ENCODE measurements at regions not wholly inside any gene's neighbourhood (a gene's known extent, or its start where the extent isn't known, plus 50 kb on each side); places are given as distances from the start of the nearest gene placed in this dataset.

- H3K4ac ChIP-seq (ENCODE audit: low read length): no peak overlapping the region
- no peak overlapping the region for H2BK120ac ChIP-seq (ENCODE audit: low read depth, low read length)
- H2AFZ ChIP-seq (ENCODE audit: low read length): peak overlapping the region; percentile 43
- no peak overlapping the region for H3K14ac ChIP-seq (ENCODE audit: low read length)
- peaks cover 10 to 27% of the 10 kb centered on the region in 2 donors for H3K4me1 ChIP-seq (ENCODE audit: control insufficient read depth in 2 of 2, insufficient read depth in 1 of 2, low read depth in 1 of 2, low read length in 2 of 2)
- no peaks in the 10 kb centered on the region for H3K79me1 ChIP-seq (ENCODE audit: low read depth, low read length)
- H3K18ac ChIP-seq (ENCODE audit: low read length): no peak overlapping the region
- H4K91ac ChIP-seq (ENCODE audit: low read depth, low read length, poor library complexity): no peak overlapping the region
- H2BK5ac ChIP-seq (ENCODE audit: low read length): no peak overlapping the region
- no CpG with 5 or more reads among the region's 1 CpG for WGBS, 2 donors (ENCODE audit: extremely low coverage in 2 of 2, insufficient read length in 2 of 2, insufficient replicate concordance in 1 of 2)
- H2BK12ac ChIP-seq (ENCODE audit: low read length): no peak overlapping the region
- no peak overlapping the region for H3K23ac ChIP-seq (ENCODE audit: low read depth, low read length, poor library complexity)
- no peak overlapping the region for H4K8ac ChIP-seq (ENCODE audit: low read depth, low read length)
- H3K36me3 ChIP-seq (replicated peaks in 1 of 2; ENCODE audit: control insufficient read depth in 2 of 2, insufficient read depth in 2 of 2, low read length in 2 of 2): no peaks in the 10 kb centered on the region
- H2BK15ac ChIP-seq (ENCODE audit: low read length): no peak overlapping the region
- H3K9me3 ChIP-seq (replicated peaks in 1 of 2; ENCODE audit: control insufficient read depth in 2 of 2, insufficient read depth in 1 of 2, low read depth in 1 of 2, low read length in 2 of 2): no peaks in the 10 kb centered on the region
- H3K4me2 ChIP-seq (ENCODE audit: insufficient read depth, low read length, poor library complexity, severe bottlenecking): no peak overlapping the region
- no peak overlapping the region for H2AK5ac ChIP-seq (ENCODE audit: low read depth, low read length)
- no peak for DNase-seq (ENCODE audit: low spot score)
- no peak overlapping the region for H3K27ac ChIP-seq (replicated peaks; ENCODE audit: low read length)
- H3K27me3 ChIP-seq (ENCODE audit: control insufficient read depth in 3 of 3, insufficient read depth in 3 of 3, low read depth in 1 of 3, low read length in 3 of 3): no peaks in the 10 kb centered on the region
- no peak overlapping the region for H3K4me3 ChIP-seq (ENCODE audit: low read length in 2 of 2)
- H3K9ac ChIP-seq (ENCODE audit: low read depth, low read length, poor library complexity): no peak overlapping the region
Observed at GRCh38 chr9:23542927-23543326, 283.1 kb downstream of the ELAVL2 start.

DNA sequence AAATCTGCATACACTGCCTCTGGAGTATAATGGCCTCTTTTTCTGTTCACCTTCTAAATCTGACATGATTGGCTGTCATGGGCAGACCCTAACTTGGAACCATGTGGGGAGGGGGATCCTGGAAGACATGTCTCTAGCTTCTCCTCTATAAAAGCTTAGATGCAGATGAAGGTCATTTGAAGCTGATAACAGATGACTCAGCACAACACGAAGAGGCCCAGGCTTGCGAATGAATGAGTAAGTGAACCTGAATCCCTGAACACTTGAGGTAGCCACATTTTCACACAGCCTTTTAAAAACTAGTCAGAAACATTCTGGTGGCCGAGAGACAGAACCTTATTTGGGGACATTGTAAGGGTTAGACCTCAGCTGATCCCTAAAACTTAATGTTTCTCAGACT is 282.6 kb downstream of the ELAVL2 start:
- no peak overlapping the region for H2BK120ac ChIP-seq (ENCODE audit: low read depth, low read length)
- H3K79me1 ChIP-seq (ENCODE audit: low read depth, low read length): no peaks in the 10 kb centered on the region
- no peak overlapping the region for H4K8ac ChIP-seq (ENCODE audit: low read depth, low read length)
- H2AK5ac ChIP-seq (ENCODE audit: low read depth, low read length): no peak overlapping the region
- no peak overlapping the region for H3K14ac ChIP-seq (ENCODE audit: low read length)
- no peaks in the 10 kb centered on the region for H3K9me3 ChIP-seq (replicated peaks in 1 of 2; ENCODE audit: control insufficient read depth in 2 of 2, insufficient read depth in 1 of 2, low read depth in 1 of 2, low read length in 2 of 2)
- no peak overlapping the region for H2BK15ac ChIP-seq (ENCODE audit: low read length)
- no peak overlapping the region for H3K27ac ChIP-seq (replicated peaks; ENCODE audit: low read length)
- H2BK12ac ChIP-seq (ENCODE audit: low read length): no peak overlapping the region
- H3K9ac ChIP-seq (ENCODE audit: low read depth, low read length, poor library complexity): no peak overlapping the region
- H3K4ac ChIP-seq (ENCODE audit: low read length): no peak overlapping the region
- no peak for DNase-seq (ENCODE audit: low spot score)
- no peak overlapping the region for H3K18ac ChIP-seq (ENCODE audit: low read length)
- H3K23ac ChIP-seq (ENCODE audit: low read depth, low read length, poor library complexity): no peak overlapping the region
- H3K36me3 ChIP-seq (replicated peaks in 1 of 2; ENCODE audit: control insufficient read depth in 2 of 2, insufficient read depth in 2 of 2, low read length in 2 of 2): no peaks in the 10 kb centered on the region
- no peak overlapping the region for H4K91ac ChIP-seq (ENCODE audit: low read depth, low read length, poor library complexity)
- WGBS, 2 donors (ENCODE audit: extremely low coverage in 2 of 2, insufficient read length in 2 of 2, insufficient replicate concordance in 1 of 2): no CpG with 5 or more reads among the region's 3 CpGs
- no peak overlapping the region for H2BK5ac ChIP-seq (ENCODE audit: low read length)
- H3K27me3 ChIP-seq (ENCODE audit: control insufficient read depth in 3 of 3, insufficient read depth in 3 of 3, low read depth in 1 of 3, low read length in 3 of 3): no peaks in the 10 kb centered on the region
- no peak overlapping the region for H3K4me2 ChIP-seq (ENCODE audit: insufficient read depth, low read length, poor library complexity, severe bottlenecking)
- peak overlapping the region; percentile 43 for H2AFZ ChIP-seq (ENCODE audit: low read length)
- no peak overlapping the region for H3K4me3 ChIP-seq (ENCODE audit: low read length in 2 of 2)
- H3K4me1 ChIP-seq (ENCODE audit: control insufficient read depth in 2 of 2, insufficient read depth in 1 of 2, low read depth in 1 of 2, low read length in 2 of 2): peaks cover 7 to 23% of the 10 kb centered on the region in 2 donors

DNA sequence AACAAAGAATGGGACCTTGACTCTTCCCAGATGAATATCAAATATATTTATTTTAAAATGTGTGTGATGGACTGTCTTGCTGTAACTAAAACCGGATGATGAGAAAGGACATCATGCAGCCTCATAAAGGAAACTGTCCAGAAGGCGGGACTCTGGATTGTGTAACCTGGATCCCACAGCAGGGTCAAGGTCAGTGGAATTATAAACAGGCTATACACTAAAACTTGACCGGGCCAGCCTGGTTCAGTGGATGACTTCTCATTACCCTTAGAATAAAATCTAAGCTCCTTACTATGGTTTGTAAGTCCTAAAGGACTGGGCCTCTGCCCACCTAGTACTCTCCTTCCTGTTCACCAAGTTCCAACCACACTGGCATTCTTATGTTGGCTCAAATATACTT is 280.3 kb downstream of the ELAVL2 start:
- no peaks in the 10 kb centered on the region for H3K36me3 ChIP-seq (replicated peaks in 1 of 2; ENCODE audit: control insufficient read depth in 2 of 2, insufficient read depth in 2 of 2, low read length in 2 of 2)
- no peak overlapping the region for H3K9ac ChIP-seq (ENCODE audit: low read depth, low read length, poor library complexity)
- no peak overlapping the region for H3K23ac ChIP-seq (ENCODE audit: low read depth, low read length, poor library complexity)
- H2BK12ac ChIP-seq (ENCODE audit: low read length): no peak overlapping the region
- no peak overlapping the region for H3K4ac ChIP-seq (ENCODE audit: low read length)
- no peak overlapping the region for H4K91ac ChIP-seq (ENCODE audit: low read depth, low read length, poor library complexity)
- no peak overlapping the region for H3K4me3 ChIP-seq (ENCODE audit: low read length in 2 of 2)
- no peak overlapping the region for H4K8ac ChIP-seq (ENCODE audit: low read depth, low read length)
- no peaks in the 10 kb centered on the region for H3K79me1 ChIP-seq (ENCODE audit: low read depth, low read length)
- no peak overlapping the region for H2AFZ ChIP-seq (ENCODE audit: low read length)
- no CpG with 5 or more reads among the region's 3 CpGs for WGBS, 2 donors (ENCODE audit: extremely low coverage in 2 of 2, insufficient read length in 2 of 2, insufficient replicate concordance in 1 of 2)
- H3K18ac ChIP-seq (ENCODE audit: low read length): no peak overlapping the region
- no peaks in the 10 kb centered on the region for H3K9me3 ChIP-seq (replicated peaks in 1 of 2; ENCODE audit: control insufficient read depth in 2 of 2, insufficient read depth in 1 of 2, low read depth in 1 of 2, low read length in 2 of 2)
- no peaks in the 10 kb centered on the region for H3K27me3 ChIP-seq (ENCODE audit: control insufficient read depth in 3 of 3, insufficient read depth in 3 of 3, low read depth in 1 of 3, low read length in 3 of 3)
- no peak for DNase-seq (ENCODE audit: low spot score)
- no peak overlapping the region for H2BK120ac ChIP-seq (ENCODE audit: low read depth, low read length)
- H2BK5ac ChIP-seq (ENCODE audit: low read length): no peak overlapping the region
- H3K4me2 ChIP-seq (ENCODE audit: insufficient read depth, low read length, poor library complexity, severe bottlenecking): no peak overlapping the region
- H3K4me1 ChIP-seq (ENCODE audit: control insufficient read depth in 2 of 2, insufficient read depth in 1 of 2, low read depth in 1 of 2, low read length in 2 of 2): peaks cover 4 to 15% of the 10 kb centered on the region in 2 donors
- no peak overlapping the region for H3K27ac ChIP-seq (replicated peaks; ENCODE audit: low read length)
- no peak overlapping the region for H3K14ac ChIP-seq (ENCODE audit: low read length)
- no peak overlapping the region for H2BK15ac ChIP-seq (ENCODE audit: low read length)
- no peak overlapping the region for H2AK5ac ChIP-seq (ENCODE audit: low read depth, low read length)

- no peak overlapping the region for H3K4ac ChIP-seq (ENCODE audit: low read length)
- H3K4me3 ChIP-seq (ENCODE audit: low read length in 2 of 2): no peak overlapping the region
- no peaks in the 10 kb centered on the region for H3K9me3 ChIP-seq (replicated peaks in 1 of 2; ENCODE audit: control insufficient read depth in 2 of 2, insufficient read depth in 1 of 2, low read depth in 1 of 2, low read length in 2 of 2)
- H3K79me1 ChIP-seq (ENCODE audit: low read depth, low read length): no peaks in the 10 kb centered on the region
- peak; percentile 12 for DNase-seq (ENCODE audit: low spot score)
- H2BK12ac ChIP-seq (ENCODE audit: low read length): no peak overlapping the region
- no peak overlapping the region for H3K4me2 ChIP-seq (ENCODE audit: insufficient read depth, low read length, poor library complexity, severe bottlenecking)
- H2BK5ac ChIP-seq (ENCODE audit: low read length): no peak overlapping the region
- no peaks in the 10 kb centered on the region for H3K27me3 ChIP-seq (ENCODE audit: control insufficient read depth in 3 of 3, insufficient read depth in 3 of 3, low read depth in 1 of 3, low read length in 3 of 3)
- no peak overlapping the region for H3K27ac ChIP-seq (replicated peaks; ENCODE audit: low read length)
- H3K36me3 ChIP-seq (replicated peaks in 1 of 2; ENCODE audit: control insufficient read depth in 2 of 2, insufficient read depth in 2 of 2, low read length in 2 of 2): no peaks in the 10 kb centered on the region
- H2AFZ ChIP-seq (ENCODE audit: low read length): peak overlapping the region; percentile 56
- peaks cover 11 to 23% of the 10 kb centered on the region in 2 donors for H3K4me1 ChIP-seq (ENCODE audit: control insufficient read depth in 2 of 2, insufficient read depth in 1 of 2, low read depth in 1 of 2, low read length in 2 of 2)
- no peak overlapping the region for H3K14ac ChIP-seq (ENCODE audit: low read length)
- no peak overlapping the region for H2BK120ac ChIP-seq (ENCODE audit: low read depth, low read length)
- H2BK15ac ChIP-seq (ENCODE audit: low read length): no peak overlapping the region
- no peak overlapping the region for H4K8ac ChIP-seq (ENCODE audit: low read depth, low read length)
- WGBS, 2 donors (ENCODE audit: extremely low coverage in 2 of 2, insufficient read length in 2 of 2, insufficient replicate concordance in 1 of 2): no CpG with 5 or more reads among the region's 2 CpGs
- no peak overlapping the region for H4K91ac ChIP-seq (ENCODE audit: low read depth, low read length, poor library complexity)
- no peak overlapping the region for H2AK5ac ChIP-seq (ENCODE audit: low read depth, low read length)
- H3K9ac ChIP-seq (ENCODE audit: low read depth, low read length, poor library complexity): no peak overlapping the region
- H3K18ac ChIP-seq (ENCODE audit: low read length): no peak overlapping the region
- no peak overlapping the region for H3K23ac ChIP-seq (ENCODE audit: low read depth, low read length, poor library complexity)
Observed at GRCh38 chr9:23551311-23551721, 274.7 kb downstream of the ELAVL2 start.
